HG03342 (cell line): ENCODE measurements at regions not wholly inside any gene's neighbourhood (a gene's known extent, or its start where the extent isn't known, plus 50 kb on each side); places are given as distances from the start of the nearest gene placed in this dataset.

ENCODE experiments used
- ATAC-seq: cut with Tn5 transposase; IDR thresholded peaks from one replicate; pipeline ENCODE4 v1.9.1; 2021; ENCODE audit warnings: mild to moderate bottlenecking, moderate library complexity; ENCODE audit not compliant: unreplicated experiment

- ATAC-seq = no peak
Measured at GRCh38 chr13:95352486-95352885, 51.2 kb upstream of the ABCC4 start.

DNA sequence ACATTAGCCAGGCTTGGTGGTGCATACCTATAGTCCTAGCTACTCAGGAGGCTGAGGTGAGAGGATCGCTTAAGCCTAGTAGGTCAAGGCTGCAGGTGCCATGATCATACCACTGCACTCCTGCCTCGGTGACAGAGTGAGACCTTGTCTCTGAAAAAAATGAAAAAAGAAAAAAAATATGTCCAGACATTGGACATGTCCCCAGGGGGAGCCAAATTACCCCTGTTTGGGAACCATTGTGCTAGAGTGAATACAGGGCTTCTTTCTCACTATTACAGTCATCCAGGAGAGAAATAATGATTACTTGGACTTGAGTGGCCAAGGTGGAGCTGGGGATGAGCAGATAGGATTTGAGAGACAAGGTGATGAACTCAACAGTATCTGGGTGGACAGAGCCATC is 52.9 kb upstream of the ABCC4 start:
- ATAC-seq = no peak

- no peak for ATAC-seq
Measured at GRCh38 chr13:95354680-95355487, 53.6 kb upstream of the ABCC4 start.

GRCh38 chr13:95355494-95355893 is 54.2 kb upstream of the ABCC4 start:
- no peak for ATAC-seq

- ATAC-seq = no peak
Measured at GRCh38 chr13:95356916-95357315, 55.7 kb upstream of the ABCC4 start.

DNA sequence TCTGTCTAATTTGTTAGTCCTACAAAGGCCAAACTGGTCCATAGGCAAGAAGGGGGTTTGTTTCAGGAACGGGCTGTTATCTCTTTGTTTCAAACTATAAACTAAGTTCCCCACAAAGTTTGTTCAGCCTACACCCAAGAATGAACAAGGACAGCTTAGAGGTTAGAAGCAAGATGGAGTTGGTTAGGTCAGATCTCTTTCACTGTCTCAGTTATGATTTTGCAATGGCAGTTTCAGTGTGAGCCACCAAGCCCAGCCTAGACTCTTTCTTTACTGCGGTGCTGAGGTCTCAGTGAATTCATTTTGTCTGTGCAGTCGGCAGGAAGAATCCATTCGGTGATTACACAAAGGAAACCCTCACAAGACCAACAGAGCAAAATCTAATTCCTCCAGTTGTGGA is 56.6 kb upstream of the ABCC4 start:
- ATAC-seq = no peak

GRCh38 chr13:95360052-95360451 is 58.8 kb upstream of the ABCC4 start:
- no peak for ATAC-seq

GRCh38 chr13:95360464-95361097 is 59.3 kb upstream of the ABCC4 start:
- no peak for ATAC-seq

- no peak for ATAC-seq
Measured at GRCh38 chr13:95361686-95362085, 60.4 kb upstream of the ABCC4 start.

DNA sequence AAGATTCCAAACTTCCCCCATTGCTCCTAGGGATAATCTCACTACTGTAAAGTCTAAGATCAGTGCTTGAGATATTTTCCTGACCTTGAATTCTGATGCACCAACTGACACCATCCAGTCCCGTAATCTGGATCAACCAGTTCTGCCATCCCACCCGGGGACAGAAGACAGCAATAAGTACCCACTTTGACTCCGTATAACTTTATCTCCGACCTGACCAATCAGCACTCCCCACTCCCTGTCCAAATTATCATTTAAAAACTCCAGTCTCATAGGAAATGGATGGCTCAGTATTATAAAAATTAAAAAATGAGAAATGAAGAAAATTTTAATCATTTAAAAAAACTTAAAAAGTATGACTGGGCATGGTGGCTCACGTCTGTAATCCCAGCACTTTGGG is 61.4 kb upstream of the ABCC4 start:
- ATAC-seq = no peak

GRCh38 chr13:95367309-95367843 is 66.1 kb upstream of the ABCC4 start:
- ATAC-seq = no peak

- ATAC-seq = no peak
Measured at GRCh38 chr13:95368998-95369397, 67.7 kb upstream of the ABCC4 start.

DNA sequence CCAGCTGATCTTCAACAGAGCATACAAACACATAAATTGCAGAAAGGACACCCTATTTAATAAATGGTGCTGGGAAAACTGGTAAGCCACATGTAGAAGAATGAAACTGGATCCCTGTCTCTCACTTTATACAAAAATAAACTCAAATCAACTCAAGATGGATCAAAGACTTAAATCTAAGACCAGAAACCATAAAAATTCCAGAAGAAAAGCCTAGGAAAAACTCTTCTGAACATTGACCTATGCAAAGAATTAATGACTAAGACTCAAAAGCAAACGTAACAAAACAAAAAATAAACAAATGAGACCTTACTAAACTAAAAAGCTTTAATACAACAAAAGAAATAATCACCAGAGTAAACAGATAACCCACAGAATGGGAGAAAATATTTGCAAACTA is 74.5 kb upstream of the ABCC4 start:
- ATAC-seq = no peak

GRCh38 chr13:95378603-95379002 is 77.4 kb upstream of the ABCC4 start:
- ATAC-seq = no peak

DNA sequence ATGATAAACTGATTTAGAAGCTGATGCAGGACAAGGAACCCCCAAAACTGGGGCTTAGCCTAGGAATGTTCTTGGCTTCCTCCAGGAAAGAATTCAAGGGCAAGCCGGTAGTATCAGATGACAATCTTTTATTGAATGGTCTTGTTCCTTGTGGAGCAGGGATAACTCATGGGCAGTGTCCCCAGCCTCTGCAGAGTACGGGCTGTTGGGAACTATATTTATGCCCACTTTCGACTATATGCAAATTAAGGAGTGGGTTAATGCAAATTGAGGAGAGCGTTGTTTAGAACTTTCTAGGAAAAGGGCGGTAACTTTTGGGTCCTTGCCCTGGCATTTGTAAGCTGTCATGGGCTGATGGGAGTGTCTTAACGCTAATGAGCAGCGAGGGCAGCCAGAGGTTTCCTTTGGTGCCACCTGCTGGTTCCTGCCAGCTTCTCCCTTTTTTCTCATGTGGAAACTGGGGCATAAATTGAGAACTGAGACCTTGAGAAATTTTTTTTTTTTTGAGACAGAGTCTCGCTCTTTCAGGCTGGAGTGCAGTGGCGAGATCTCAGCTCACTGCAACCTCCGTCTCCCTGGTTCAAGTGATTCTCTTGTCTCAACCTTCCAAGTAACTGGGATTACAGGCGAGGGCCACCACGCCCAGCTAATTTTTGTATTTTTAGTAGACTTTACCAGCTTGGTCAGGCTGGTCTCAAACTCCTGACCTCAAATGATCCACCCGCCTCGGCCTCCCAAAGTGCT is 79.4 kb upstream of the ABCC4 start:
- ATAC-seq = peak; percentile 78

DNA sequence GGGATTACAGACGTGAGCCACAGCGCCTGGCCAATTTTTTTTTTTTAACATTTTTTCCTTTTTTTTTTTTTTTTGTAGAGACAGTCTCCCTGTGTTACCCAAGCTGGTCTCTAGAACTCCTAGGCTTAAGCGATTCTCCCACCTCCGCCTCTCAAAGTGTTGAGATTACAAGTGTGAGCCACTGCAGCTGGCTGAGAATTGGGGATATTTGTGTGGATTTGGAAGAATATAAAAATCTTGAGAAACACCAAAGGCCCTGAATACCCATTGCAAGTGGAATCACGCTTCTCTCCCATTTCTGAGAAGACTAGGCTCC is 79.9 kb upstream of the ABCC4 start:
- no peak for ATAC-seq

DNA sequence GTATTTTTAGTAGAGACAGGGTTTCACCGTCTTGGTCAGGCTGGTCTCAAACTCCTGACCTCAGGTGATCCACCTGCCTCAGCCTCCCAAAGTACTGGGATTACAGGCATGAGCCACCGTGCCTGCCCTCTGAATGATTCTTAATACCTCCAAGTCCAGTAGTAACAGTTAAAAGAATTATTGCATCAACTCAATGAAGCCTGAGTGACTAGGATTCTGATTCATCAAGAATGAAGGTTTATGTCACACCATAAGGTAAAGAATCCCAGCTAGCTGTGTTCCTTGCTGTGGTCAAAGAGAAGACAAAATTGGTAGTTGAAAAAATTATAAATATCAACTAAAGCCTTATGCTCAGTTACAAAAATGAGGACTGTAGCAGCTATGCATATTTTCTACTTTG is 81.2 kb upstream of the ABCC4 start:
- no peak for ATAC-seq

- ATAC-seq = peak; percentile 31
Measured at GRCh38 chr13:95382916-95383315, 81.7 kb upstream of the ABCC4 start.

GRCh38 chr13:95385373-95385772 is 84.1 kb upstream of the ABCC4 start:
- no peak for ATAC-seq

- ATAC-seq = no peak
Measured at GRCh38 chr13:95385798-95386197, 84.5 kb upstream of the ABCC4 start.

GRCh38 chr13:95386370-95386769 is 85.1 kb upstream of the ABCC4 start:
- ATAC-seq = no peak

DNA sequence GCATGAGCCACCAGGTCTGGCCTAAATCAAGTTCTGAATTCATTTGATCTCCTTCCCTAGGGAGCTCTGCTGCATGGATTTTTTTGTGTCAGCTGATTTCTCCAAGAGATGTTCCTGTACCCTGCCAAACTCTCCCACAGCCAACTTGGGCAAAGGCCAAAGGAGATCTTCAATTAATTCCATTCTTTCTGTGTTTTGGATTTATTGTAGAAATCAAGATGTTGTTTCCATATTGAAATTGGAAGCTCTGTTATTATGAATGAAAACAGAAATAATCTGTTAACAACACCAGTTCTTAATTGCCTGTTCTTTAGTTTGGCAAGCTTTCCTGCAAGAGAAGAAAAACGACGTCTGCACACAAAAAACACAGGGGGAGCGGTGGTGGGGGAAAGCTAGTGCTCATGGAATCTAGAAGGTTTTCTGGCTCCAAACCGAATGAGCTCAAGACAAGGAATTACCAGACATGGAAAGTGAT is 86.5 kb upstream of the ABCC4 start:
- ATAC-seq = no peak
